Lower leg skin (tissue), 4 donors: ENCODE measurements at regions not wholly inside any gene's neighbourhood (a gene's known extent, or its start where the extent isn't known, plus 50 kb on each side); places are given as distances from the start of the nearest gene placed in this dataset.

Experiments used
- DNase-seq, 2 donors: peaks; one replicate each; pipeline ENCODE4 v3.0.0-alpha.2; 2019; ENCODE audit warnings: low spot score in 2 of 2
- H3K4me3 ChIP-seq: fragments of 200-600 bp; sonication (generic); 2 replicates; pipeline ENCODE4 v1.5.1; 2017; ENCODE audit warnings: mild to moderate bottlenecking, low read depth; ENCODE audit not compliant: poor library complexity, severe bottlenecking
- CTCF ChIP-seq, 3 donors: fragments of 450-650 bp; IDR thresholded peaks; one replicate each; pipeline ENCODE4 v1.5.1; 2016; ENCODE audit warnings: antibody characterized with exemption in 3 of 3, mild to moderate bottlenecking in 3 of 3, moderate library complexity in 2 of 3
- POLR2A ChIP-seq, 2 donors: fragments of 450-650 bp; IDR thresholded peaks; one replicate each; pipeline ENCODE4 v1.6.1; 2016 to 2017; ENCODE audit warnings: antibody characterized with exemption in 2 of 2, mild to moderate bottlenecking in 1 of 2, moderate library complexity in 1 of 2
- WGBS, 2 donors: methylation state at CpG; one replicate each; pipeline ENCODE4 v1.1.5; 2018; 5-methylcytosine and 5-hydroxymethylcytosine counted together
- intact Hi-C: fragments of 100-400 bp; cut with DNase I; formaldehyde crosslinking; loops from one replicate; pipeline ENCODE4 v1.15.0; 2023; ENCODE audit warnings: low total_unique reads

GRCh38 chr13:86201477-86201876 is 402.3 kb upstream of the SLITRK6 start:
- TF ChIP-seq CTCF (IDR thresholded peaks at IDR 0.05) (no peak), POLR2A (IDR thresholded peaks at IDR 0.05) (no peak)
- H3K4me3 ChIP-seq: no peak overlapping the region
- intact Hi-C loops: no loop called here
- no peak for DNase-seq
- 41 to 43% methylated on average over 2 of the region's 2 CpGs for WGBS, 2 donors

DNA sequence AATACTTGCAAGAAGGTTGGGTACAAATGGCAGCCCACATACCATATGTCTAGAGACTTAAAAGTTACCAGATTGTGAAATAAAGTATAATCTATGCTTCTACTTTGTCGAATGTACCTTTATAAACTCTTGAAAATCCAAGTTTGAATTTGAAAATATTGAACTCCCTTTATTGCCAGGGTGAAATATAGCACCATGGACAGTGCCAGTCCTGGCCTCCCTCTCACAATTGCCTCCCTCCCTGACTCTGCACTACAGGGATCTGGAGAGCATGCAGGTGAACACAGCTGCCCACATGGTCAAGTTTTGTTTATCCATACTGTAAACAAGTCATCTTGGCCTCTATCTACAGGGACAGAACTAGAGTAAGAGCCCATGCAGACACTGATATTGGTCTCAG is 394.1 kb upstream of the SLITRK6 start:
- TF ChIP-seq POLR2A (IDR thresholded peaks at IDR 0.05): no peak
- no peak for TF ChIP-seq CTCF (IDR thresholded peaks at IDR 0.05)
- intact Hi-C loops: no loop called here
- no peak for DNase-seq
- 60 to 67% methylated on average over 1 of the region's 1 CpG for WGBS, 2 donors
- H3K4me3 ChIP-seq: no peak overlapping the region

DNA sequence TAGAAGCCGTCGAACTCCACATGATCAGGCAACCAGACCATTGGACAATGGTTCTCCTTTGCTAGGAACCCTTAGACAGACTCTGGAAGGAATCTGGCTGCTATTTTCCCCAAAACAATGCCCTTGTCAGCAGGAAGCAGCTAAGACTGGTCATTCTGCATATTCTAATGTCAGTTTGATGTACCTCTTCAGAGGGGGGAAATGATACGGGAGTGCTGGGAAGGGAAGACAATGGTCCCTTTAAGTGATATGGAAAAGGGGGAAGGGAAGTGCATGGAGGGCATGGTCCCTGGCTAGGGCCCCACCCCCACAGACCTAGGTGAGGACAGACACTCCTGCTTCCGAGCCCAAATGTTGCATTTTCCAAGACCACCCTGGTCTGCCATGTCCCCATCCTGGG is 389.0 kb upstream of the SLITRK6 start:
- no peak for DNase-seq
- 85 to 89% methylated on average over 4 of the region's 4 CpGs for WGBS, 2 donors
- no peak overlapping the region for H3K4me3 ChIP-seq
- intact Hi-C loops: no loop called here
- TF ChIP-seq CTCF (IDR thresholded peaks at IDR 0.05) (no peak), POLR2A (IDR thresholded peaks at IDR 0.05) (no peak)

GRCh38 chr13:86185636-86186035 is 386.4 kb upstream of the SLITRK6 start:
- intact Hi-C loops: no loop called here
- no peak for DNase-seq
- TF ChIP-seq POLR2A (IDR thresholded peaks at IDR 0.05): no peak
- TF ChIP-seq CTCF (IDR thresholded peaks at IDR 0.05): no peak
- WGBS, 2 donors: 76 to 82% methylated on average over 5 of the region's 5 CpGs
- H3K4me3 ChIP-seq: no peak overlapping the region

- 88 to 93% methylated on average over 3 of the region's 3 CpGs for WGBS, 2 donors
- intact Hi-C loops: no loop called here
- H3K4me3 ChIP-seq: no peak overlapping the region
- DNase-seq: no peak
- TF ChIP-seq POLR2A (IDR thresholded peaks at IDR 0.05) (no peak), CTCF (IDR thresholded peaks at IDR 0.05) (no peak)
Observed at GRCh38 chr13:86185107-86185506, 385.9 kb upstream of the SLITRK6 start.

DNA sequence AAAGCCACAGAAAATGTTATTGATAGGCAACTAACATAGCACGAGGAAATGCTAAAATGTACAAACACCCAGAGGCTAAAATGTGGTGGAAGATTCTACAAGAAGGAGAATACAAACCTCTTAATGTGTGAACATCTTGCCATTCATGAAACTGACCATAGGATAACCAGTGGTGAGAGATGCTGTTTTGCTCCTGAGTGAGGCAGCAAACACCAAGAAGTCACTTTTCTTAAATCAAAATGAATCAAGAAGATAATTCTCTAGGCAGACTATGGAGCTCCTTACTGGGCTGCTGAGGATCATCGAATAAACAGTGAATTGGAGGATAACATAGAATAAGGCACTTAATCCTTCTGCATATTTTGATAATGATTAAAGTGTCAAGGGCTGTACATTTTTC is 375.4 kb upstream of the SLITRK6 start:
- no peak for DNase-seq
- intact Hi-C loops: no loop called here
- WGBS, 2 donors: 68 to 70% methylated on average over 2 of the region's 2 CpGs
- TF ChIP-seq POLR2A (IDR thresholded peaks at IDR 0.05) (no peak), CTCF (IDR thresholded peaks at IDR 0.05) (no peak)
- H3K4me3 ChIP-seq: no peak overlapping the region
